A673 (cell line): ENCODE measurements at regions not wholly inside any gene's neighbourhood (a gene's known extent, or its start where the extent isn't known, plus 50 kb on each side); places are given as distances from the start of the nearest gene placed in this dataset.

Source experiments
- CTCF ChIP-seq: fragments of 300-800, 200-600 bp; sonication (generic); conservative IDR thresholded peaks from 2 replicates; pipeline ENCODE4 v1.5.1; 2017; ENCODE audit warnings: low read depth, mild to moderate bottlenecking, antibody characterized with exemption, low read length, moderate library complexity, mixed read lengths
- EZH2 ChIP-seq: fragments of 200-600 bp; sonication (generic); IDR thresholded peaks from 2 replicates; pipeline ENCODE4 v1.6.1; 2017; ENCODE audit warnings: borderline replicate concordance, low read depth, mild to moderate bottlenecking, mixed read lengths, antibody characterized with exemption, low read length; ENCODE audit not compliant: poor library complexity, severe bottlenecking

- TF ChIP-seq CTCF (no peak), EZH2 (no peak)
Measured at GRCh38 chr12:98146487-98146886, 368.9 kb upstream of the TMPO start.
